ENCODE measurements at regions not wholly inside any gene's neighbourhood (a gene's known extent, or its start where the extent isn't known, plus 50 kb on each side); places are given as distances from the start of the nearest gene placed in this dataset.
"Not testable (repeated sequence)": the region's sequence is repeated elsewhere in the genome, so short reads cannot be mapped to it uniquely, and the experiment has no call there.

DNA sequence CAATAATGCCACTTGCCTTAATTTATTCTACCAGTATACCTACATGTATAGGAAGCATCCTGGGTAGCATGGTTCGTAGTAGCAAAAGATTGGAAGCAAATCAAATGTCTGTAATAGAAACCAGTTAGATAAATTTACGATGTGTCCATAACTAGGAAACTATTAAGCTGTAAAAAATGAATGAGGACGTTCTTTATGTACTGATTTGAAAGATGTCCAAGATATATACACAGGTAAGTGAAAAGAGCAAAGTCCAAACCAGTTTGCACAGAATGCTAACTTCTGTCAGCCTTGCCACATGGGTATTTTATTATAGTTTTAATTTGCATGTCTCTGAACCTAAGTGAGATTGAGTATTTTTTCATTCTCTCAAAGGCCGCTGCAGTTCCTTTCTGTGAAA lies 251.8 kb upstream of the IRF2BP2 start:
- no peak for DNase-seq (ENCODE audit: low read depth)

DNA sequence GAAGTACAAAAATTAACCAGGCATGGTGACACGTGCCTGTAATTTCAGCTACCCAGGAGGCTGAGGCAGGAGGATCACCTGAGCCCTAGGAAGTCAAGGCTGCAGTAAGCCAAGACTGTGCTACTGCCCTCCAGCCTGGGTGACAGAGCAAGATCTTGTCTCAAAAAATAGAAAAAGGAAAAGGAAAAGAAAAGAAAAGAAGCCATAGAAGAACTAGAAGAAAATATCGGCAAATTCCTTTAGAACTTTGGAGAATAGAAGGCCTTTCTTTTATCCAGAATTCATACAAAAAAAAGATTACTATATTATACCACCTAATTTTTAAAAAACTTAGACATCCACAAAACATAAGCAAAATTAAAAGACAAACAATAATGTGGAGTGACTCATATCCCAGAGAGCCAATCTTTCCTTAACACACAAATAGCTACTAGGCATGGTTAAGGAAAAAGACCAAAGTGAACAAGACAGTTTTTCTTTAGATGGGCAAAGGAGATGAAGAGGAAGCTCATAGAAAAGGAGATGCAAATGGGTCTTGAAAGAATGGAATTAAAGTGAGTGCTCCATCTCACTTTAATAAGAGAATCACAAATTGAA lies 251.1 kb upstream of the IRF2BP2 start:
- no peak for DNase-seq (ENCODE audit: low read depth)

DNA sequence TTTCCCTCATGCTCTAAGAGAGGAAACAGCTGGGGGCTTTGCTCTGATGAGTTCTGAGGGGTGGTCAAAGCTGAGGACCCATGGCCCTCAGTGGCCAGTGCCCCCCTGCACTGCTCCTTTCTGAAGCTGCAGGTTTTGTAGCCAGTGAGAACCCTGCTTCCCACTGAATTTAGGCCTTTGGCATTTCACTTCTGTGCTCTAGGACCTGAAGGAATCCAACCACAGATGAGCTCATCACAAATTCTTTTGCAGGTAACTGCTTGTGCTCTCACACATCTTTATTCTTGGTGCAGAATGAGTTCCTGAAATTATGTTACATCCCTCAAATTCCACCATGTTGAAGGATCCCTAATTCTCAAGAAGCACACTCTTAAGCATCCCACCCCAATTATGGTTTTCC lies 248.7 kb upstream of the IRF2BP2 start:
- no peak for DNase-seq (ENCODE audit: low read depth)

DNA sequence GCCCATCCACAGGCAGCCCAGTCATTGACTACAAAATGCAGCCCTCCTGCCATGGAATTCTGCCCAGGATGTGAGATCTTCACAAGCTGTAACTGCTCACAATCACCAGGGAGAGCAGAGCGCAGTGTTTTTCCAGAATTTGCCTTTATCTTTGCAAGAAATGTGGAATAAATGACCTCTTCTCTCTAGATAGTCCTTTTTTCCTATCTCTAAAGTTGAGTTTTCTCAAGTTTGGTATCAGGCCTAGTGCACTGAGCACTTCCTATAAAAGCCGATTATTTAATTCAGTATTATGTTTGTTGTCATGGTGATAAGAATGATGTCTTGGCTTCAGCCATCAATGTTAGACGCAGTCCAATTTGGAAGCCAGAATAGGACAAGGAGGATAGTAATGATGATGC lies 246.9 kb upstream of the IRF2BP2 start:
- DNase-seq (ENCODE audit: low read depth), result no peak

DNA sequence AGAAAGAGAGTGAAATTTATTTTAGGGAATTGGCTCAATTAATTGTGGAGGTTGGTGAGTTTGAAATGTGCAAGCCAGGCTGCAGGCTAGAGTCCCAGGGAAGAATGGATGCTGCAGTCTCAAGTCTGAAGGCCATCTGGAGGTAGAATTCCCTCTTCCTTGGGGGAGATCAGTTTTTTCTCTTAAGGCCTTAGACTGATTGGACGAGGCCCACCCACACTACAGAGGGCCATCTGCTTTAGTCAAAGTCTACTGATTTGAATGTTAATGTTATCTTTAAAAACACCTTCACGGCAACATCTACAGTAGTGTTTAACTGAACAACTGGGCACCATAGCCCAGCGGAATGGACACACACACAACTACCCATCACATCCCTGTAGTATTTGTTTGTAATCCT lies 245.9 kb upstream of the IRF2BP2 start:
- no peak for DNase-seq (ENCODE audit: low read depth)

DNA sequence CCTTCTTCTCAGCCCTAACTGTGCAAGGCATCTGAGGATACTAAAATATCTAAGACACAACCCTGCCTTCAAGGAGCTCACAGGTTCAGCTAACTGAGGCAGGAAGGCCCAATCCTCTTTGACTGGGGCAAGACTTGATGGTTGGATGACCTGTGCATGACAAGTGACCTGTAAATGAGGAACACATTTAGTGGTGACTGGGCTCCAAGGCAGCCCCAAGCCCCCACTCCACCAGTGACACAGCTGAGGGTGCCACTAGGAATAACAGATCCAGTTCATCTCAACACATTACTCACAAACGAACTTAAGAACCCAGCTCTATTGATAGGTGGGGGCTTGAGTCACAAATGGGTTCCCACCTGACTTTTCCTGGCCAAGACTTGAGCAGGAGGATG lies 244.7 kb upstream of the IRF2BP2 start:
- no peak for DNase-seq (ENCODE audit: low read depth)

DNA sequence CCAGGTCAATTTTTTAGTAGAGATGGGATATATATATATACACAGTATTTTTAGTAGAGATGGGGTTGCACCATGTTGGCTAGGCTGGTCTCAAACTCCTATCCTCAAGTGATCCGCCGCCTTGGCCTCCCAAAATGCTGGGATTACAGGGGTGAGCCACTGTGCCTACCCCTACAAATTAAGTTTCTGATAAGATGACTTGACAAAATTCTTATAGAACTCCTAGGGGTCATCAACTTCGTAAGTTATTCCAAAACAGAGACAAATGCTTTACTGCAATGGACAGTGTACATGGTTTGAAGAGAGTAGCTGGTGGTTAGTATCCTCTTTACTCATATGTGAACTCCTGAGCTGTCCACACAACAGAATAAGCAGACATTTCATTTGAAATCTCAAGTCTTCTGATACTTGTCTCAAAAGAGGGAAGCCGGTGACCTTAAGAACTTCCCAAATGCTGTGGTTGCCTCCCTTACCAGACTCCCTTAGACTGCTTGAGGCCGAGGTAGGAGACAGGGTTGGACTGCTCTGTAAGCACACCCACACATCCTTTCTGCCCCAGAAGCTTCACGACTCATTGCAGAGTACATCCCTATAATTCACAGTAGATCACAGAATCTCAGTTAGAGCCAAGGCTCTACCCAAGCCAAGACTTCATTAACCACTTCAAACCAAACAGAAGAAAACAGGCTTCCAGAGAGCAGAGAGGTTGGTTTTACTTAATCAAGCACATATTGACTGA lies 244.1 kb upstream of the IRF2BP2 start:
- DNase-seq (ENCODE audit: low read depth), result no peak

DNA sequence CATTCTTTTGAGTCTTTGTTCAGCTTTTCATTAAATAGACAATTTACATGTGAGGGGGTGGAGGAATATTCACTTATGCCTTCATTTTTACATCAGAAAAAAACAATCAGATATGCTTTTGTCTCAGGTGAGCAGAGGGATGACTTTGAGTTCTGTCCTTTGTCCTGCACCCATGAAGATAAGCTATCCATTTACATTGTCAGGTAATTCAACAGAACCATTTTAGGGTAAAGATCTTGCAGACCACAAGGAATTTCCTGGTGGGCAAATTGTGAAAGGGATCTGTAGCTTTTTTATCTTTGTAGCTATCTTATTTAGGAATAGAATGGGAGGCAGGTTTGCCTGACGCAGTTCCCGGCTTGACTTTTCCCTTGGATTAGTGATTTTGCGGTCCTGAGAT lies 242.7 kb upstream of the IRF2BP2 start:
- no peak for DNase-seq (ENCODE audit: low read depth)

DNA sequence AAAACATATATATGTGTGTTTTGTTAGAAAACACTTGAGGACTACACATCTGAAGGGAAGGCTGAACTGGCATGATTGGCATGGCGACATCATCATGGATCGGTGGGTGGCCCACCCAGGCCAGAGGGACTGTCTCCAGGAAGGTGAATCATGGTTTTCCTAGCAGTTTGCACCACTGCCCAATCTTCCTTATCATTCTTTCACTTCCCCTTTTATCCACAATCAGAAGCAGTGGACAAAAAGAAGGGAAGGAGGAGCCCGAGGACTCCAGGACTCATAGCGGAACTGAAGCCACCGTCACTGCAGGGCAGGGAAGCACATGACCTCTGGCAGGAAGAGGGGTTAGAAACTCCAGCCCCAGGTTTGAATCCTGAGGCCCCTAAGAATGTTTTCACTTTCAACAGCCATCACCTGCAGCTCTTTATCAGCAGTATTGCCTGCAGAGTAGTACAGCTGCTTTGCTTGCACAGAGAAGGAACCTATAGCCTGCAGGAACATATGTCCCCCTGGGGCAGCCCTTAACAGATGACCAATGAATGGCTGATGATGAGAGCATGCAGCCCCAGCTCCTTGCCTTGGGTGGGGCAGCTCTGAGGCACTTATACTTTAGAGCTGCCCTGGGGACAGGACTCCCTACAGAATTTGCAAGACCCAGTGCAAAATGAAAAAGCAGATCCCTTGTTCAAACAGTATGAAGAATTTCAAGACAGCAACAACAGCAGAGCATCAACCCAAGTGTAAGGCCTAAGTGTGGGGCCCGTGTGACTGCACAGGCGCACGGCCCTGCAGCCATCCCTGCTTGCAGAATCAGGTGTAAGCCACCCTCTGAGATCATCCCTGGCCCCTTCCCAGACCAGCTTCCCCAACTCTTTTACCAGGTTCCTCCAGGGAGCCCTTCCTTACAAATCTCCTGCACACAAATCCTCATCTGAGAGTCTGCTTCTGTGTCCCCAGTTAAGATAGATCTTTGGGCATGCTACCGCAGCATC lies 241.8 kb upstream of the IRF2BP2 start:
- DNase-seq (ENCODE audit: low read depth), result no peak

DNA sequence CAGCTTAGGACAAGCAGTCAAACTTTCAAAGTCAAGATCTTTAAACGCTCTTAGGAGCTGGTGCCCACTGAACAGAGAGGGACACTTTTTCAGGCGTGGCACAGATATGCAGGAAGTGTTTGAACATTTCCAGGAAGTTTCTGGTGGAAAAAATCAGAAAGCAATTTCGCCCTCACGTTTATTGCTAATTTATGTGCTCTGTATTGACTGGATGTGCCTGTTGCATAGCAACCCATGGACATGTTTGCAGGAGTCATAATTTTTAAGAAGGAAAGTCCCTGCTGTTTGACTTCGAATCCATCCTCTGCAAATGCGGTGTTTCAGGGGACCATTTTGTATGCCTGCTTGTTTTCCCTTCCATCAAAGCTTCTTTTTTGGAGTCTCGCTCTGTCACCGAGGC lies 239.9 kb upstream of the IRF2BP2 start:
- no peak for DNase-seq (ENCODE audit: low read depth)

DNA sequence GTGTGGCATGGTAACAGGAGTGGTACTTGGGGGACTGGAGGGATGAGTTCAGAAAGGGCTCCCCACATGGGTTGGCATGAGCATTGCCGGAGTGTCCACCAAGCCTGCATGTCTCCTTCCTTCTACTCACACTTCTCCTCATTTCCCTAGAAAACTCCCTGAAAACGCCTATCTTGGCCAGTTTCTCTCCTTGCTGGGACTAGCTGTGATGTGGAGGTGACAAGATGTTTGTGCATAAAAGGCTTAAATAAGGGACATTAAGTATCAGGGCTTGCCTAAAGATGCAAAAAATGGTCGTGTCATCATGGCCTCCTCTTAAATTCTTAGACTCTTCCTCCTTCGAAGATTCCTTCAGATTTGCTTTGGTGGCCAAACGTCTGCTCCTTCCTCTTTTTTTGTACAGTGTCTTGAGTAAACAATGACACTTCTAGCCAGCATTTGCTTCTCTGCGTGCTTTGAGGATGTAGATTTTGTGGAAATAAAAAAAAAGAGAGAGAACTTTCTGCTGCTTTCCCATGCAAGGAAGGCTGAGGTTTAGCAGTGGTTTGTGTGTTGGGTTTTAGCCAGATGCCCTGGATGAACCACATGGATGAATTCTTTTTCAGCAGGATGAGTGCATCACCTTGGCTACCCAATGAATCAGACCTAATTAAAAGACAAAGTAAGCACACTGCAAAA lies 239.1 kb upstream of the IRF2BP2 start:
- DNase-seq (ENCODE audit: low read depth), result no peak

DNA sequence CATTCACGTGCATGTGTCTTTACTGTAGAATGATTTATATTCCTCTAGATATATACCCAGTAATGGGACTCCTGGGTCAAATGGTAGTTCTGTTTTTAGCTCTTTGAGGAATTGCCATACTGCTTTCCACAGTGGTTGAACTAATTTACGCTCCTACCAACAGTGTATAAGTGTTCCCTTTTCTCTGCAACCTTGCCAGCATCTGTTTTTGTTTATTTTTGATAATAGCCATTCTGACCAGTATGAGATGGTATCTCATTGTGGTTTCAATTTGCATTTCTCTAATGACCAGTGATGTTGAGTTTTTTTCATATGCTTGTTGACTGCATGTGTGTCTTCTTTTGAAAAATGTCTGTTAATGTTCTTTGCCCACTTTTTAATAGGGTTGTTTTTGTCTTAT lies 236.8 kb upstream of the IRF2BP2 start:
- not testable (repeated sequence) for DNase-seq (ENCODE audit: low read depth)

DNA sequence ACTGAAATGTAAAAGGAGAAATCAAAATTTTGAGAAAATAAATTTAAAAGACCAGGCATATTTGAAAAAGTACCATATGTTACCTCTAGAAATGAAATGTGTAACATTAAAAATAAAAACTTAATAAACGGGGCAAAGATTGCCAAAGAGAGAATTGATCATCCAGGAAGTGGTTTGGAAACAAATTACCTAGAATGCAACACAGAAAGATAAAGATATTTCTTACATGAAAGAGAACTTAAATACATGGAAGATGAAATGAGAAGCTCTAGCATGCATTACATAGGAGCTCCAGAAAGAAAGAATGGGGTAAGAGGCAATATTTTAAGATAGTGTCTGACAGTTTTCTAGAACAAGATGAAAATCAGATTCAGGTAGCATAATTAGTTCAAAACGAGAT lies 235.9 kb upstream of the IRF2BP2 start:
- no peak for DNase-seq (ENCODE audit: low read depth)

DNA sequence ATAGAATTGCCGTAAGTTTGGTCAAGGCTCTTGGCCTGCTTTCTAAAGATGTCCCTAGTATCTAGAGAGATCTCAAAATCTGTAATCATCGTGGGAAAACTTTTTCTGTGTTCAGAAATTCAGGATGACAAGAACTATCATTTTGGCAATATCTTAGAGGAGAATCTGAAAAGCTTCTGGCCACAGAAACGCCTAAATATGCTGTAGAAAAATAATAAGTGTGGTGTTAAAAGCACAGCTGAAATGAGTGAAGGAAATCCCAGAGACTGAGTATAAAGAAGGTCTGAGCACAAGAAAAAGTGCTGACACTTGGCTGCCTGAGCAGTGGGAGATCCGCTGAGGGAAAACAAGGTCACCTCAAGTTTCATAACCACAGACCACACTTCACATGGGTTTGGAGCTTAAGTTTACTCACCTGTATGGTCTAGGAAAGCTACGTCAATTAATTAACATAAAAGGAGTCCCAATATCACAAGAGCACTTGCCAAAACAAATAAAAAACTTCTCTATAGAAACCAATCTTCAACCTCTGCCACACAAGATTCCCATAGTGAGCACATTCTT lies 235.2 kb upstream of the IRF2BP2 start:
- DNase-seq (ENCODE audit: low read depth), result no peak

DNA sequence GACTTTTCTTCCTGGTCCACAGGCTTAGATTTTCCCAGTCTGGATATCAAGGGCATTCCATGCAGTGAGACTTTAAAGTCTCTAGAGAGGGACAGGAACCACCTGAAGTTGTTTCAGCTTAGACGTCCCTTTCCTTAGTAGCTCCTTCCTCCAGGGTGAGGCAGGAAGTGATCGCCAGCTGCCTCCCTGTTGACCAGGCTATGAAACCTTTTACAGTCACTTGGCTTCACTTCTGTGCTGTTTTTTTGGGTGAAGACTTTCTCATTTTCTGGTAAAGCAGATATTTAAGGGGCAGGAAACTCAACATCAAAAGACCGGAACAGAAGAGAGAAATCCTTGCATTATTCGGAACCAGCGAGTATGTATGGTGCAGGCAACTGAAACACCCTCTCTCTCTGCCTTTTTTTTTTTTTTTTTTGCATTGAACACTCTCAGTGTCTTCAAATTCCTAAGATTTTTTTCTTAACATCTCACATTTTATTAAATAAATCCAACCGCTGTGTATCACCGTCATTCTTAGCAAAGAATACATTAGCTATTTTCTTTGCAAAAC lies 234.6 kb upstream of the IRF2BP2 start:
- no peak for DNase-seq (ENCODE audit: low read depth)

DNA sequence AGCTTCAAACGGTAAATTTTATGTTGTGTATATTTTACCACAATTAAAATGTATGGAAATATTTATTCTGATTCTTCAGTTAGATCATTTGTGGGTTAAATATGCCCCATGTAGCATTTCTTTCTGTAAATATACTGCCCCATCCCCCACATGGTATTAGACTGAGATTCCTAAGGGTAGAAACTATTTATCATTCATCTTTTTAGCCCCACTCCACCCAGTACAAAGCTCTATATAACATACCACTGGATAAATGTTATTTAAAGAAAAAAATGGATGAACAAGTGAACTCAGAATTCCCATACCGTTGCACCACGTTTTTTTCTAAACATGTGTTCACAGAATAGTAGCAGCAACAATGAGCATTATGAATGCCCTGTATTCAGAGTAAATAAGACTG lies 234.0 kb upstream of the IRF2BP2 start:
- no peak for DNase-seq (ENCODE audit: low read depth)

DNA sequence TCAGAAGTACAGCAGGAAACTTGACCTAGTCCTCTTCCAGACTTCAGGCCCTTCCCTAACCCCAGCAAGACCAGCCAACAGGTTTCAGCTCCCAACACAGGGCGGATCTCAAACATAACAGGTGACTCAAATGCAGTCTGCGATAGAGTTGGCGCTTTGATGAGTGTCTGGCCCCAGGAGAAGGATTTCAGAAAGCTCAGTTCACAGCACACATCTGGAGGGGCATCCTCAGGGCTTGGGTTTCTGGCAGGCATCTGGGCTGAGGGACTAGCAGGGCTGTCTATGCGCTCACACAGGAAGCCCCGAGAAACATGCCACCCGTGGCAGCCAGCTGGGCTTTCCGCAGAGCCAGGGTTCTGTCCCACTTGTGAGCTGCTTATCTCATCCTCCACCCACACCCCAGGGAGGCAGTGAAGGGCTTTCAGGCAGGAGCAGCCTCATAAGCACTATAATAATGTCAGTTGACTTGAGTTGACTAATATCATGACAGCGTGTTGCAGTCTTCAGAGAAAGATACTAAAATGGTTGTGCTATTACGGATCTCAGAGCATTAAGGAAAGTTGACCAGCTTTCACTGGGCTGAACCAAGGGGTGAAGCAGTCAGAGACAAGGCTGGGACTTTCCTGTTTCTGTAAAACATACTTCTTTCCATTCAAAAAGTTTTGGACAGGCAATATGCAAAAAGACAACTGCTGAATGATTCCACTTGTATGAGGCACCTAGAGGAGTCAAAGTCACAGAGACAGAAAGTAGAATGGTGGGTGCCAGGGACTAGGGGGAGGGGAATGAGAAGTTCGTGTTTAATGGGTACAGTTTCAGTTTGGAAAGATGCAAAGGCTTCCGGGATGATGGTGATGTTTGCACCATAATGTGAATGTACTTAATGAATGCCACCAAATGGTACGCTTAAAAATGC lies 233.0 kb upstream of the IRF2BP2 start:
- no peak for DNase-seq (ENCODE audit: low read depth)

DNA sequence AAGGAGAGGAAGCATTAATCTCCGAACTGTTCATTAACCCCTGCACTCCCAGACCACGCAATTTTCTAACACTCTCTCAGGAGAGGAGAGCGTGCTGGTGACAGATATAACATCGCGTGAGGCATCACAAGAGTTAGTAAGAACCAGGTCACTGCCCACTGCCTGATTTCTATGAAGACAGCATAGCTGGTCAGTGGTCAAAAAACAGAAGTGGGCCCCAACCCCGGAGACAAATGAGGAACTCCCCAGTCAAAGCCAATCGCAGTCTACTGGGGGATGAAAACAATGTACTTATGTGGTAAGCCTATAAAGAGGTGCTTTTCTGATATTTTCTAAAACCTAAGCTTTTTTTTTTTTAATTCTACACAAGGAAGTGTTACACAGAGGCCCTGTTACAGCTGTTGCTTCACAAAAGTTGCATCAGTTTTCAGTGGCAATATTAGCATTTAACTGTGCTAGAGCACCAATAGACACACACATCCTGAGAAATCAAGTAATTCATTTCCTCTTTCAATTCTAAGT lies 231.8 kb upstream of the IRF2BP2 start:
- no peak for DNase-seq (ENCODE audit: low read depth)

DNA sequence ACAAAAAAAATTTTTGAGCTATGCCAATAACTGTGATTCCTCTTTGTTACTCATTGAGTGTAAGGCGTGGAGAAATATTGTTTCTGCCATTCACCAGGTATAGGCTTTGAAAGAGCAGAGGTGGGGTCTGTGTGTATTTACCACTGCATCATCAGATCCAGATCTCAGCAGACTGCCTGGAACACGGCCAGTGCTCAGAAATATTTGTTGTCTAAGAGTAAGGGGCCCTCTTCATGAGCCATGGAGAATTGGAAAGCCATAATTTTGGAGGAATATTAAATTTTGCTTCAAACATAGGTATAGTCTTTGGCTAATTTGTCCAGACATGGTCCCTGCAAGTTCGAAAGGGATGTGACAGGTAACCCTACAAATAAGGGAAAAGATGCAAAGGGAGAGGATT lies 231.3 kb upstream of the IRF2BP2 start:
- no peak for DNase-seq (ENCODE audit: low read depth)

DNA sequence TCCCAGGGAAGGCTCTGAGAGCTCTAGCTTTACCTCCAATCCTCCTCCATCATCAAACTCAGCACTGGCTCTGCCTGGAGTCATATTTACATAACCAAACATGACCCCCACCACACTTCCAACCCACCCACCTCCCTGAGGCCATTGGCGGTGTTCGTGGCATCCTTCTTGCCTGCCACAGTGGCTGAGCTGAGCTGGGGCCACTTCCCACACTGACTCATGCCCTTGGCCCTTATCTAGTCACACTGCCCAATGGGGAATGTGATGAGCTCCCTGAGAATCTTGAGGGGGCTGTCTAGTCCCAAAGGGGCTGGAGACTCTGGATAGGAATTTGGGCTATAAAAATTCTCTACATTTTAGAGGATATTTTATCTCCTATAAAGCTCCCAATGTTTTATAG lies 230.9 kb upstream of the IRF2BP2 start:
- no peak for DNase-seq (ENCODE audit: low read depth)

Data from fibroblast of the conjunctiva (primary cell).